ENCODE measurements at regions not wholly inside any gene's neighbourhood (a gene's known extent, or its start where the extent isn't known, plus 50 kb on each side); places are given as distances from the start of the nearest gene placed in this dataset.

DNA sequence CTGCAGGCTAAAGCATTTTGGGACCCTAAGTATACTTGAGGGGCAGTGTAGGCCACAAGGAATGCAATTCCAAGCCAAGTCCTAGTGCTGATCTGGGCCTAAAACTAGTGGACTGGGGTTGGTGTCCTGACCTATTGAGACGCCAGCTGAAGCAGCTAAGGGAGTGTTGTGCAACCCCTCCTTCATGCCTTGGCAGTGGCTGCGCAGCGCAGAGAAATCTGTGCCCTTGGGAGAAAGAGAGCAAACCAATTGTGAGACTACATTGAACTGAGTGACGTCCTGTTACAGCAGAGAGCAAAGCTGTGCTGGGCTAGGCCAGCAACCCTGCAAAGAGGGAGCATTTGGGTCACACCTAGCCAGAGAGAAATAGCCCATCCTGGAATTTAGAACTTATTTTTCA, 2715.0 kb upstream of the PCDH20 start (continued):
- TF ChIP-seq, protein P1, sequence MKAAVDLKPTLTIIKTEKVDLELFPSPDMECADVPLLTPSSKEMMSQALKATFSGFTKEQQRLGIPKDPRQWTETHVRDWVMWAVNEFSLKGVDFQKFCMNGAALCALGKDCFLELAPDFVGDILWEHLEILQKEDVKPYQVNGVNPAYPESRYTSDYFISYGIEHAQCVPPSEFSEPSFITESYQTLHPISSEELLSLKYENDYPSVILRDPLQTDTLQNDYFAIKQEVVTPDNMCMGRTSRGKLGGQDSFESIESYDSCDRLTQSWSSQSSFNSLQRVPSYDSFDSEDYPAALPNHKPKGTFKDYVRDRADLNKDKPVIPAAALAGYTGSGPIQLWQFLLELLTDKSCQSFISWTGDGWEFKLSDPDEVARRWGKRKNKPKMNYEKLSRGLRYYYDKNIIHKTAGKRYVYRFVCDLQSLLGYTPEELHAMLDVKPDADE (IDR thresholded peaks at IDR 0.05), result no peak
- TF ChIP-seq CTCF (conservative IDR thresholded peaks at IDR 0.05; ENCODE audit: low read depth in 2 of 2) (no peak), NANOG (IDR thresholded peaks at IDR 0.05; ENCODE audit: borderline replicate concordance) (no peak)
- TF ChIP-seq, protein P2, sequence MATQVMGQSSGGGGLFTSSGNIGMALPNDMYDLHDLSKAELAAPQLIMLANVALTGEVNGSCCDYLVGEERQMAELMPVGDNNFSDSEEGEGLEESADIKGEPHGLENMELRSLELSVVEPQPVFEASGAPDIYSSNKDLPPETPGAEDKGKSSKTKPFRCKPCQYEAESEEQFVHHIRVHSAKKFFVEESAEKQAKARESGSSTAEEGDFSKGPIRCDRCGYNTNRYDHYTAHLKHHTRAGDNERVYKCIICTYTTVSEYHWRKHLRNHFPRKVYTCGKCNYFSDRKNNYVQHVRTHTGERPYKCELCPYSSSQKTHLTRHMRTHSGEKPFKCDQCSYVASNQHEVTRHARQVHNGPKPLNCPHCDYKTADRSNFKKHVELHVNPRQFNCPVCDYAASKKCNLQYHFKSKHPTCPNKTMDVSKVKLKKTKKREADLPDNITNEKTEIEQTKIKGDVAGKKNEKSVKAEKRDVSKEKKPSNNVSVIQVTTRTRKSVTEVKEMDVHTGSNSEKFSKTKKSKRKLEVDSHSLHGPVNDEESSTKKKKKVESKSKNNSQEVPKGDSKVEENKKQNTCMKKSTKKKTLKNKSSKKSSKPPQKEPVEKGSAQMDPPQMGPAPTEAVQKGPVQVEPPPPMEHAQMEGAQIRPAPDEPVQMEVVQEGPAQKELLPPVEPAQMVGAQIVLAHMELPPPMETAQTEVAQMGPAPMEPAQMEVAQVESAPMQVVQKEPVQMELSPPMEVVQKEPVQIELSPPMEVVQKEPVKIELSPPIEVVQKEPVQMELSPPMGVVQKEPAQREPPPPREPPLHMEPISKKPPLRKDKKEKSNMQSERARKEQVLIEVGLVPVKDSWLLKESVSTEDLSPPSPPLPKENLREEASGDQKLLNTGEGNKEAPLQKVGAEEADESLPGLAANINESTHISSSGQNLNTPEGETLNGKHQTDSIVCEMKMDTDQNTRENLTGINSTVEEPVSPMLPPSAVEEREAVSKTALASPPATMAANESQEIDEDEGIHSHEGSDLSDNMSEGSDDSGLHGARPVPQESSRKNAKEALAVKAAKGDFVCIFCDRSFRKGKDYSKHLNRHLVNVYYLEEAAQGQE (IDR thresholded peaks at IDR 0.05; ENCODE audit: unreplicated experiment), result no peak

GRCh38 chr13:64130171-64130570, 2714.5 kb upstream of the PCDH20 start:
- Histone ChIP-seq H3K27me3 (ENCODE audit: insufficient read depth) (no peaks in the 10 kb centered on the region), H3K27ac (ENCODE audit: low read depth) (no peak overlapping the region), H4K20me1 (replicated peaks; ENCODE audit: insufficient read depth) (no peaks in the 10 kb centered on the region), H2AFZ (no peak overlapping the region), H3K4me1 (ENCODE audit: insufficient read depth) (no peaks in the 10 kb centered on the region), H3K36me3 (ENCODE audit: insufficient read depth) (no peaks in the 10 kb centered on the region), H3K79me2 (replicated peaks; ENCODE audit: insufficient read depth) (no peaks in the 10 kb centered on the region), H3K9me2 (ENCODE audit: insufficient read depth) (no peaks in the 10 kb centered on the region; the same call in 1 of the 2 replicates), H3K4me2 (no peak overlapping the region), H3K4me3 (no peak overlapping the region), H3F3A (replicated peaks; ENCODE audit: low read depth) (no peaks in the 10 kb centered on the region)
- Mint-ChIP-seq H3K27me3 (ENCODE audit: insufficient read depth, low read depth, poor library complexity) (no peaks in the 10 kb centered on the region), H3K4me3 (no peak overlapping the region), H3K27ac (no peak overlapping the region), H3K36me3 (ENCODE audit: low read depth) (no peaks in the 10 kb centered on the region), H3K4me1 (no peaks in the 10 kb centered on the region), H3K9me3 (no peaks in the 10 kb centered on the region)
- TF ChIP-seq ZNF331 (CRISPR knock-in tag; IDR thresholded peaks at IDR 0.05; ENCODE audit: low read depth) (no peak), NANOG (IDR thresholded peaks at IDR 0.05; ENCODE audit: borderline replicate concordance) (no peak), JUNB (IDR thresholded peaks at IDR 0.05; ENCODE audit: unreplicated experiment) (no peak), STAT1 (IDR thresholded peaks at IDR 0.05; ENCODE audit: unreplicated experiment) (no peak)
- TF ChIP-seq, protein P1 (IDR thresholded peaks at IDR 0.05), result no peak
- ATAC-seq (no peak), DNase-seq (ENCODE audit: low spot score) (no peak)

All from GM23338 (cell line).